CD4-positive, alpha-beta T cell (primary cell): ENCODE measurements at regions not wholly inside any gene's neighbourhood (a gene's known extent, or its start where the extent isn't known, plus 50 kb on each side); places are given as distances from the start of the nearest gene placed in this dataset.

Source experiments
- ATAC-seq: fragments of 200-7000 bp; cut with Tn5 transposase; one replicate; pipeline ENCODE4 v1.10.0; 2022; ENCODE audit warnings: mild to moderate bottlenecking; ENCODE audit not compliant: poor library complexity
- CTCF ChIA-PET: fragments of 350-600 bp; sonication (Branson Sonifier 250); formaldehyde crosslinking; loops from one replicate; lab custom pipeline; 2021; ENCODE audit warnings: antibody characterized with exemption, inconsistent platforms; lab: Charles Lee
- POLR2A ChIA-PET: fragments of 350-600 bp; sonication (Branson Sonifier 250); formaldehyde crosslinking; loops from one replicate; lab custom pipeline; 2021; ENCODE audit warnings: antibody characterized with exemption, inconsistent platforms; lab: Charles Lee
- DNase-seq, 14 experiments: peaks; one replicate each; pipeline ENCODE4 v3.0.0-alpha.2; 2013 to 2020; ENCODE audit warnings: mixed read lengths in 2 of 14
- H3K27ac ChIP-seq, 2 donors: one replicate each; pipeline versions ENCODE4 v1.5.1 to v1.7.0; 2013; ENCODE audit warnings: low read length in 2 of 2, low read depth in 1 of 2, mild to moderate bottlenecking in 1 of 2
- H3K27me3 ChIP-seq, 2 experiments: 1 replicate in 1 of 2; 2 replicates in 1 of 2; pipeline versions ENCODE4 v1.6.1 to v1.7.0; 2013; ENCODE audit warnings: low read length in 2 of 2, control low read depth in 1 of 2, mild to moderate bottlenecking in 1 of 2, moderate library complexity in 1 of 2; ENCODE audit not compliant: insufficient read depth in 2 of 2, control insufficient read depth in 1 of 2
- H3K36me3 ChIP-seq: one replicate; pipeline ENCODE4 v1.6.1; 2013; ENCODE audit warnings: low read length, control low read depth; ENCODE audit not compliant: insufficient read depth
- H3K4me1 ChIP-seq: one replicate; pipeline ENCODE4 v1.6.1; 2013; ENCODE audit warnings: low read length, control low read depth; ENCODE audit not compliant: insufficient read depth
- H3K4me3 ChIP-seq: one replicate; pipeline ENCODE4 v1.5.1; 2013; ENCODE audit warnings: mild to moderate bottlenecking, low read length, moderate library complexity
- H3K9me3 ChIP-seq, 2 experiments: 1 replicate in 1 of 2; 2 replicates in 1 of 2; pipeline versions ENCODE4 v1.6.1 to v1.7.0; 2013; ENCODE audit warnings: low read length in 2 of 2, mild to moderate bottlenecking in 2 of 2, control low read depth in 1 of 2, moderate library complexity in 1 of 2; ENCODE audit not compliant: control insufficient read depth in 1 of 2, insufficient read depth in 1 of 2
- H3K27ac Mint-ChIP-seq: one replicate; pipeline ENCODE4 v1.8.0; 2020; ENCODE audit warnings: mixed read lengths
- H3K27me3 Mint-ChIP-seq: one replicate; pipeline ENCODE4 v1.8.0; 2021; ENCODE audit warnings: mixed read lengths
- H3K36me3 Mint-ChIP-seq: one replicate; pipeline ENCODE4 v1.8.0; 2021; ENCODE audit warnings: low read depth, mixed read lengths
- H3K4me1 Mint-ChIP-seq: one replicate; pipeline ENCODE4 v1.8.0; 2021; ENCODE audit warnings: low read depth, mixed read lengths
- H3K4me3 Mint-ChIP-seq: one replicate; pipeline ENCODE4 v1.8.0; 2020; ENCODE audit warnings: mild to moderate bottlenecking, mixed read lengths
- H3K9me3 Mint-ChIP-seq: one replicate; pipeline ENCODE4 v1.8.0; 2020; ENCODE audit warnings: mixed read lengths
- intact Hi-C, 2 experiments: fragments of 100-400 bp; cut with DNase I in 1 of 2; cut with micrococcal nuclease in 1 of 2; formaldehyde crosslinking; loops; one replicate each; pipeline versions ENCODE4 v1.15.1 to v1.9.0; 2023 to 2025; cut with DNase I, micrococcal nuclease
- TF ChIP-seq, protein P1 (sequence below): fragments of 200-600 bp; IDR thresholded peaks from one replicate; pipeline ENCODE4 v1.8.0; 2022; ENCODE audit warnings: antibody characterized with exemption, mild to moderate bottlenecking

DNA sequence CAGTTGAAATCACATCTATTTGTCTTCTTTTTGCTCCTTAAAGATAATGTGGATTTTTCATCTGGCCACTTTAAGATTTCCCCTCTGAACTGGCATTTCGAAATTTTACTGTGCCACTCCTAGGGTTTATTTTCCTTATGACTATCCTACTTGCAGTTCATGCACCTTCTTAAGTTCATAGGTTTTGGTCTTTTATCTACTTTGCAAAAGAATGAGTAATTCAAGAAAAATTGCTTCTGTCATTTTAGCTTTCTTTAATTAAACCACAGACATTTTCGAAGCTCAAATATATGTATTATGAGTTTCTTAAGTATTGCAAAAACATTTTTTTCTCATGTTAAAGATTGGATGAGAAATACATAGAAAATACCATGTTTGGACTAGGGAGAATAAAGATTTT is 1244.8 kb upstream of the TMPRSS15 start:
- no peak overlapping the region for H3K27ac ChIP-seq
- no peaks in the 10 kb centered on the region for H3K27me3 Mint-ChIP-seq

DNA sequence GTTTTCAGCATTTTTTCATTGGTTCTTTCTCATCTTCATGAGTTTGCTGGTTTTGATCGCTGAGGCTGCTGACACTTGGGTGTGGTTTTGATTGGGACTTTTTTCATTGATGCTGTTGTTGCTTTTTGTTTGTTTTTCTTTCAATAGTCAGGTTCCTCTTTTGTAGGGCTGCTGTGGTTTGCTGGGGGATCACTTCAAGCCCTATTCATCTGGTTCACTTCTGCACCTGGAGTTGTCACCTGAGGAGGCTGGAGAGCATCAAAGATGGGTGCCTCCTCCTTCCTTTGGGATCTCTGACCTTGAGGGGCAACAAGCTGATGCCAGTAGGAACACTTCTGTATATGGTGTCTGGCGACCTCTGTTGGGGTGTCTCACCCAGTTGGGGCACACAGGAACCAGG is 1279.9 kb upstream of the TMPRSS15 start:
- ChIA-PET CTCF (no interaction called here), POLR2A (no interaction called here)
- H3K4me3 ChIP-seq: no peak overlapping the region
- H3K9me3 ChIP-seq: peaks cover 5 to 23% of the 10 kb centered on the region in 2 experiments
- TF ChIP-seq, protein P1, sequence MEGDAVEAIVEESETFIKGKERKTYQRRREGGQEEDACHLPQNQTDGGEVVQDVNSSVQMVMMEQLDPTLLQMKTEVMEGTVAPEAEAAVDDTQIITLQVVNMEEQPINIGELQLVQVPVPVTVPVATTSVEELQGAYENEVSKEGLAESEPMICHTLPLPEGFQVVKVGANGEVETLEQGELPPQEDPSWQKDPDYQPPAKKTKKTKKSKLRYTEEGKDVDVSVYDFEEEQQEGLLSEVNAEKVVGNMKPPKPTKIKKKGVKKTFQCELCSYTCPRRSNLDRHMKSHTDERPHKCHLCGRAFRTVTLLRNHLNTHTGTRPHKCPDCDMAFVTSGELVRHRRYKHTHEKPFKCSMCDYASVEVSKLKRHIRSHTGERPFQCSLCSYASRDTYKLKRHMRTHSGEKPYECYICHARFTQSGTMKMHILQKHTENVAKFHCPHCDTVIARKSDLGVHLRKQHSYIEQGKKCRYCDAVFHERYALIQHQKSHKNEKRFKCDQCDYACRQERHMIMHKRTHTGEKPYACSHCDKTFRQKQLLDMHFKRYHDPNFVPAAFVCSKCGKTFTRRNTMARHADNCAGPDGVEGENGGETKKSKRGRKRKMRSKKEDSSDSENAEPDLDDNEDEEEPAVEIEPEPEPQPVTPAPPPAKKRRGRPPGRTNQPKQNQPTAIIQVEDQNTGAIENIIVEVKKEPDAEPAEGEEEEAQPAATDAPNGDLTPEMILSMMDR: no peak
- no peaks in the 10 kb centered on the region for H3K27me3 ChIP-seq
- H3K4me3 Mint-ChIP-seq: no peak overlapping the region
- intact Hi-C loops: no loop called here
- DNase-seq (no peak), ATAC-seq (no peak)
- H3K9me3 Mint-ChIP-seq: peaks cover 10% of the 10 kb centered on the region
- no peak overlapping the region for H3K27ac ChIP-seq
- H3K4me1 Mint-ChIP-seq: no peaks in the 10 kb centered on the region
- H3K27ac Mint-ChIP-seq: no peak overlapping the region
- H3K4me1 ChIP-seq: no peaks in the 10 kb centered on the region
- no peaks in the 10 kb centered on the region for H3K36me3 Mint-ChIP-seq
- no peaks in the 10 kb centered on the region for H3K36me3 ChIP-seq
- no peaks in the 10 kb centered on the region for H3K27me3 Mint-ChIP-seq

More for the DNA sequence above, 1244.8 kb upstream of the TMPRSS15 start:
- POLR2A ChIA-PET: no interaction called here
- ATAC-seq (no peak), DNase-seq (no peak)
- CTCF ChIA-PET: no interaction called here
- intact Hi-C loops: no loop called here
- Histone ChIP-seq H3K4me3 (no peak overlapping the region), H3K4me1 (no peaks in the 10 kb centered on the region), H3K9me3 (peaks cover 0 to 7% of the 10 kb centered on the region in 2 experiments), H3K27me3 (no peaks in the 10 kb centered on the region), H3K36me3 (no peaks in the 10 kb centered on the region)
- Mint-ChIP-seq H3K36me3 (no peaks in the 10 kb centered on the region), H3K4me3 (no peak overlapping the region), H3K9me3 (no peaks in the 10 kb centered on the region), H3K27ac (no peak overlapping the region), H3K4me1 (no peaks in the 10 kb centered on the region)
- TF ChIP-seq, protein P1: no peak

DNA sequence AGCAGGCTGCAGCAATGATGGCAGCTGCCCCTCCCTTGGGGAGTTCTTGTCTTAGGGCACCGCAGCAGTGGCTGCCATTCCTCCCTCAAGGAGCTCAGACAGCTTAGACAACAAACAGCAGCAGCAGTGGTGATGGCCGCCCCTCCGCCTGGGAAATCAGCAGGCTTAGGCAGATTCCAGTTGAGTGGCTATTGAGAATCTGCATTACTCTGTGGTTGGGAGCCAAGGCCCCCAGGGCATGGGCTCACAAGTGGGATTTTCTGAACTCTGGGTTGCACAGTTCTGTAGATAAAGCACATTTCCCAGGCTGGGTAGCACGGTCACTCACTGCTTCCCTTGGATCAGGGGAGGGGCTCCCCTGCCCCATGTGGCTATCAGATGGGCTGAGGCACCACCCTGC is 1280.7 kb upstream of the TMPRSS15 start:
- Mint-ChIP-seq H3K36me3 (no peaks in the 10 kb centered on the region), H3K9me3 (peaks cover 7% of the 10 kb centered on the region), H3K27ac (no peak overlapping the region), H3K4me1 (no peaks in the 10 kb centered on the region), H3K4me3 (no peak overlapping the region), H3K27me3 (no peaks in the 10 kb centered on the region)
- CTCF ChIA-PET: no interaction called here
- H3K9me3 ChIP-seq: peaks cover 5 to 23% of the 10 kb centered on the region in 2 experiments
- intact Hi-C loops: no loop called here
- H3K27ac ChIP-seq: no peak overlapping the region
- no peak overlapping the region for H3K4me3 ChIP-seq
- TF ChIP-seq, protein P1: no peak
- no peaks in the 10 kb centered on the region for H3K4me1 ChIP-seq
- H3K36me3 ChIP-seq: no peaks in the 10 kb centered on the region
- no peaks in the 10 kb centered on the region for H3K27me3 ChIP-seq
- no peak for ATAC-seq
- POLR2A ChIA-PET: no interaction called here
- DNase-seq: no peak
